Gastrocnemius medialis (tissue), 4 donors: ENCODE measurements at regions not wholly inside any gene's neighbourhood (a gene's known extent, or its start where the extent isn't known, plus 50 kb on each side); places are given as distances from the start of the nearest gene placed in this dataset.

Experiments used
- ATAC-seq, 2 donors: fragments of 150-250 bp; one replicate each; pipeline ENCODE4 v1.9.1; 2016
- DNase-seq, 2 donors: peaks; one replicate each; pipeline ENCODE4 v3.0.0-alpha.2; 2019
- H3K27ac ChIP-seq, 4 donors: fragments of 200-600 bp; sonication (generic); 1 replicate in 1 of 4; 2 replicates in 3 of 4; pipeline ENCODE4 v1.5.1; 2016 to 2018; ENCODE audit warnings: mild to moderate bottlenecking in 2 of 4, moderate library complexity in 1 of 4
- H3K27me3 ChIP-seq, 3 donors: fragments of 200-600 bp; sonication (generic) in 2 of 3; 1 replicate in 1 of 3; 2 replicates in 2 of 3; pipeline versions ENCODE4 v1.5.1 to v1.6.0; 2016 to 2019; ENCODE audit warnings: mild to moderate bottlenecking in 1 of 3, moderate library complexity in 1 of 3
- H3K36me3 ChIP-seq, 2 donors: fragments of 200-600 bp; sonication (generic) in 1 of 2; one replicate each; pipeline ENCODE4 v1.5.1; 2017 to 2018
- H3K4me1 ChIP-seq, 2 donors: fragments of 200-600 bp; sonication (generic) in 1 of 2; one replicate each; pipeline ENCODE4 v1.5.1; 2016 to 2017; ENCODE audit warnings: mild to moderate bottlenecking in 2 of 2
- H3K4me3 ChIP-seq, 4 donors: fragments of 200-600 bp; sonication (generic) in 3 of 4; 1 replicate in 1 of 4; 2 replicates in 3 of 4; pipeline ENCODE4 v1.5.1; 2016 to 2019; ENCODE audit warnings: mild to moderate bottlenecking in 2 of 4
- H3K9me3 ChIP-seq, 3 donors: fragments of 200-600 bp; sonication (generic) in 2 of 3; 1 replicate in 1 of 3; 2 replicates in 2 of 3; pipeline ENCODE4 v1.5.1; 2016 to 2019
- CTCF ChIP-seq, 5 experiments: fragments of 450-650 bp in 3 of 5; fragments of 200-600 bp in 2 of 5; sonication (generic) in 2 of 5; IDR thresholded peaks in 4 of 5; conservative IDR thresholded peaks in 1 of 5; 1 replicate in 4 of 5; 2 replicates in 1 of 5; pipeline ENCODE4 v1.5.1; 2016 to 2019; ENCODE audit warnings: antibody characterized with exemption in 5 of 5, mild to moderate bottlenecking in 3 of 5, moderate library complexity in 3 of 5
- POLR2A ChIP-seq, 2 donors: fragments of 450-650 bp; IDR thresholded peaks; one replicate each; pipeline ENCODE4 v1.6.1; 2017; ENCODE audit warnings: antibody characterized with exemption in 2 of 2, mild to moderate bottlenecking in 2 of 2, moderate library complexity in 2 of 2
- in situ Hi-C, 4 donors: fragments of 200-750 bp; cut with MboI; loops; one replicate each; pipeline versions ENCODE4 v1.15.0 to v1.8.0; 2017; ENCODE audit warnings: low sequenced_read_pairs in 4 of 4
- intact Hi-C: fragments of 100-400 bp; cut with DNase I; formaldehyde crosslinking; loops from one replicate; pipeline ENCODE4 v1.15.1; 2023; ENCODE audit warnings: low total_unique reads

GRCh38 chr2:181126311-181126868, 146.0 kb downstream of the UBE2E3 start:
- no peak overlapping the region for H3K27ac ChIP-seq
- intact Hi-C loops: no loop called here

GRCh38 chr2:181128199-181128598, 147.8 kb downstream of the UBE2E3 start:
- ATAC-seq: no peak
- no peak for TF ChIP-seq POLR2A (IDR thresholded peaks at IDR 0.05)
- no peak overlapping the region for H3K4me3 ChIP-seq
- H3K9me3 ChIP-seq: no peaks in the 10 kb centered on the region
- no peak overlapping the region for H3K27ac ChIP-seq
- DNase-seq: no peak
- intact Hi-C loops (no loop called here), in situ Hi-C loops (no loop called here)
- H3K27me3 ChIP-seq: no peaks in the 10 kb centered on the region
- no peaks in the 10 kb centered on the region for H3K36me3 ChIP-seq
- H3K4me1 ChIP-seq: no peaks in the 10 kb centered on the region

More at GRCh38 chr2:181126311-181126868, 146.0 kb downstream of the UBE2E3 start:
- Histone ChIP-seq H3K4me1 (no peaks in the 10 kb centered on the region), H3K36me3 (no peaks in the 10 kb centered on the region), H3K27me3 (no peaks in the 10 kb centered on the region), H3K9me3 (no peaks in the 10 kb centered on the region), H3K4me3 (no peak overlapping the region)
- in situ Hi-C loops: no loop called here
- no peak for DNase-seq
- TF ChIP-seq POLR2A (IDR thresholded peaks at IDR 0.05): no peak
- TF ChIP-seq CTCF (IDR thresholded peaks at IDR 0.05 in 4 of 5, conservative IDR thresholded peaks at IDR 0.05 in 1 of 5): no peak
- ATAC-seq: no peak

- no peaks in the 10 kb centered on the region for H3K4me1 ChIP-seq
- H3K27me3 ChIP-seq: no peaks in the 10 kb centered on the region
- H3K4me3 ChIP-seq: no peak overlapping the region
- no peaks in the 10 kb centered on the region for H3K9me3 ChIP-seq
- DNase-seq (no peak), ATAC-seq (no peak)
- no peak overlapping the region for H3K27ac ChIP-seq
- intact Hi-C loops (no loop called here), in situ Hi-C loops (no loop called here)
- no peak for TF ChIP-seq POLR2A (IDR thresholded peaks at IDR 0.05)
- TF ChIP-seq CTCF (IDR thresholded peaks at IDR 0.05 in 4 of 5, conservative IDR thresholded peaks at IDR 0.05 in 1 of 5): no peak
- H3K36me3 ChIP-seq: no peaks in the 10 kb centered on the region
These were observed 149.1 kb downstream of the UBE2E3 start for GRCh38 chr2:181129364-181130056.

- no peak for TF ChIP-seq CTCF (IDR thresholded peaks at IDR 0.05 in 4 of 5, conservative IDR thresholded peaks at IDR 0.05 in 1 of 5)
- no peak for TF ChIP-seq POLR2A (IDR thresholded peaks at IDR 0.05)
- Histone ChIP-seq H3K4me1 (no peaks in the 10 kb centered on the region), H3K27me3 (no peaks in the 10 kb centered on the region), H3K9me3 (no peaks in the 10 kb centered on the region), H3K27ac (no peak overlapping the region), H3K4me3 (no peak overlapping the region), H3K36me3 (no peaks in the 10 kb centered on the region)
- no peak for DNase-seq
- intact Hi-C loops: no loop called here
- no peak for ATAC-seq
- in situ Hi-C loops: no loop called here
These were observed 150.3 kb downstream of the UBE2E3 start for GRCh38 chr2:181130686-181131085.

GRCh38 chr2:181131584-181131983, 151.2 kb downstream of the UBE2E3 start:
- H3K4me3 ChIP-seq: no peak overlapping the region
- TF ChIP-seq CTCF (IDR thresholded peaks at IDR 0.05 in 4 of 5, conservative IDR thresholded peaks at IDR 0.05 in 1 of 5) (no peak), POLR2A (IDR thresholded peaks at IDR 0.05) (no peak)
- no peaks in the 10 kb centered on the region for H3K27me3 ChIP-seq
- H3K4me1 ChIP-seq: no peaks in the 10 kb centered on the region
- in situ Hi-C loops: no loop called here
- no peak overlapping the region for H3K27ac ChIP-seq
- no peaks in the 10 kb centered on the region for H3K36me3 ChIP-seq
- intact Hi-C loops: no loop called here
- DNase-seq (no peak), ATAC-seq (no peak)
- no peaks in the 10 kb centered on the region for H3K9me3 ChIP-seq
